ENCODE measurements at regions not wholly inside any gene's neighbourhood (a gene's known extent, or its start where the extent isn't known, plus 50 kb on each side); places are given as distances from the start of the nearest gene placed in this dataset.

- H3K79me1 ChIP-seq (ENCODE audit: insufficient read depth, low read depth, low read length, poor library complexity, severe bottlenecking), result no peaks in the 10 kb centered on the region
- Mint-ChIP-seq H3K27ac (no peak overlapping the region), H3K4me1 (no peaks in the 10 kb centered on the region), H3K4me3 (no peak overlapping the region), H3K9me3 (no peaks in the 10 kb centered on the region), H3K27me3 (ENCODE audit: low read depth) (no peaks in the 10 kb centered on the region), H3K36me3 (ENCODE audit: insufficient read depth in 1 of 3, low read depth in 3 of 3) (no peaks in the 10 kb centered on the region)
- H2BK5ac ChIP-seq (ENCODE audit: insufficient read length, low read length), result no peak overlapping the region
- no peak overlapping the region for H2AFZ ChIP-seq (ENCODE audit: low read length)
- no peak overlapping the region for H3K18ac ChIP-seq (ENCODE audit: insufficient read length, low read depth, low read length)
- no peak overlapping the region for H3T11ph ChIP-seq (ENCODE audit: low read length)
- no peak overlapping the region for H4K5ac ChIP-seq (ENCODE audit: insufficient read length, low read depth, low read length)
- no peak overlapping the region for H3K27ac ChIP-seq (ENCODE audit: insufficient read length, low read depth, low read length)
- H2AK5ac ChIP-seq (ENCODE audit: insufficient read length, low read length), result no peak overlapping the region
- no peak overlapping the region for H4K8ac ChIP-seq (replicated peaks; ENCODE audit: insufficient read length, low read depth, low read length)
- H3K23me2 ChIP-seq (ENCODE audit: insufficient read length, low read depth, low read length, poor library complexity, severe bottlenecking), result no peaks in the 10 kb centered on the region
- H3K56ac ChIP-seq (ENCODE audit: insufficient read length, low read depth, low read length), result no peak overlapping the region
- H3K4me1 ChIP-seq (ENCODE audit: insufficient read depth, low read length), result no peaks in the 10 kb centered on the region
- H3K27me3 ChIP-seq (ENCODE audit: insufficient read depth, low read length), result no peaks in the 10 kb centered on the region
- H3K79me2 ChIP-seq (ENCODE audit: insufficient read depth, low read length), result no peaks in the 10 kb centered on the region
- H2BK15ac ChIP-seq (ENCODE audit: low read depth, low read length), result no peak overlapping the region
- TF ChIP-seq, protein P1, sequence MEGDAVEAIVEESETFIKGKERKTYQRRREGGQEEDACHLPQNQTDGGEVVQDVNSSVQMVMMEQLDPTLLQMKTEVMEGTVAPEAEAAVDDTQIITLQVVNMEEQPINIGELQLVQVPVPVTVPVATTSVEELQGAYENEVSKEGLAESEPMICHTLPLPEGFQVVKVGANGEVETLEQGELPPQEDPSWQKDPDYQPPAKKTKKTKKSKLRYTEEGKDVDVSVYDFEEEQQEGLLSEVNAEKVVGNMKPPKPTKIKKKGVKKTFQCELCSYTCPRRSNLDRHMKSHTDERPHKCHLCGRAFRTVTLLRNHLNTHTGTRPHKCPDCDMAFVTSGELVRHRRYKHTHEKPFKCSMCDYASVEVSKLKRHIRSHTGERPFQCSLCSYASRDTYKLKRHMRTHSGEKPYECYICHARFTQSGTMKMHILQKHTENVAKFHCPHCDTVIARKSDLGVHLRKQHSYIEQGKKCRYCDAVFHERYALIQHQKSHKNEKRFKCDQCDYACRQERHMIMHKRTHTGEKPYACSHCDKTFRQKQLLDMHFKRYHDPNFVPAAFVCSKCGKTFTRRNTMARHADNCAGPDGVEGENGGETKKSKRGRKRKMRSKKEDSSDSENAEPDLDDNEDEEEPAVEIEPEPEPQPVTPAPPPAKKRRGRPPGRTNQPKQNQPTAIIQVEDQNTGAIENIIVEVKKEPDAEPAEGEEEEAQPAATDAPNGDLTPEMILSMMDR (conservative IDR thresholded peaks at IDR 0.05), result no peak
- no peak overlapping the region for H3K4ac ChIP-seq (ENCODE audit: low read depth, low read length)
- no peak overlapping the region for H2BK12ac ChIP-seq (ENCODE audit: insufficient read length, low read depth, low read length)
- H4K20me1 ChIP-seq (ENCODE audit: control insufficient read depth, insufficient read depth, insufficient read length), result no peaks in the 10 kb centered on the region
- no peak overlapping the region for H4K91ac ChIP-seq (ENCODE audit: insufficient read length, low read depth, low read length)
- no peak overlapping the region for H3K9ac ChIP-seq (ENCODE audit: extremely low read depth, insufficient read length, low read length)
- no peak overlapping the region for H2BK20ac ChIP-seq (ENCODE audit: low read depth, low read length, poor library complexity, severe bottlenecking)
- no peak overlapping the region for H3K14ac ChIP-seq (ENCODE audit: insufficient read depth, low read length)
- no peak overlapping the region for H3K23ac ChIP-seq (ENCODE audit: insufficient read length, low read depth, low read length)
- DNase-seq, result no peak
- WGBS (ENCODE audit: extremely low coverage, insufficient read length, low lambda C conversion rate), result no CpG with 5 or more reads among the region's 3 CpGs
- no peak overlapping the region for H3K4me2 ChIP-seq (ENCODE audit: insufficient read depth, insufficient read length, low read length)
- no peak overlapping the region for H2BK120ac ChIP-seq (ENCODE audit: low read depth, low read length, poor library complexity, severe bottlenecking)
- H3K9me3 ChIP-seq (ENCODE audit: control insufficient read depth, low read depth, low read length), result no peaks in the 10 kb centered on the region
Measured at GRCh38 chr20:4470375-4470774, 215.9 kb upstream of the PRNP start.

All from H9 (cell line).